Stimulated activated naive B cell treated with anti-CD40 and anti-IgM and Interleukin-4, amounts not matched to agents 10 μg/mL and 1 μg/mL and 100 μg/mL, for 72 hours (primary cell): ENCODE measurements at regions not wholly inside any gene's neighbourhood (a gene's known extent, or its start where the extent isn't known, plus 50 kb on each side); places are given as distances from the start of the nearest gene placed in this dataset.

Experiments
- ATAC-seq, 2 donors: fragments of 150-1000 bp; cut with Tn5 transposase; replicated peaks; 2 replicates each; pipeline ENCODE4 v1.10.0; 2021; ENCODE audit warnings: moderate library complexity in 1 of 2
- DNase-seq: peaks from one replicate; pipeline ENCODE4 v3.0.0; 2021
- H3K27ac Mint-ChIP-seq: one replicate; pipeline ENCODE4 v1.8.0; 2022; ENCODE audit warnings: mild to moderate bottlenecking, mixed read lengths
- H3K27me3 Mint-ChIP-seq, 2 donors: one replicate each; pipeline ENCODE4 v1.8.0; 2022; ENCODE audit warnings: mixed read lengths in 2 of 2
- H3K36me3 Mint-ChIP-seq, 2 donors: one replicate each; pipeline ENCODE4 v1.8.0; 2022; ENCODE audit warnings: mixed read lengths in 2 of 2, mild to moderate bottlenecking in 1 of 2
- H3K4me1 Mint-ChIP-seq, 2 donors: one replicate each; pipeline ENCODE4 v1.8.0; 2022; ENCODE audit warnings: mixed read lengths in 2 of 2, mild to moderate bottlenecking in 1 of 2
- H3K4me3 Mint-ChIP-seq, 2 donors: one replicate each; pipeline ENCODE4 v1.8.0; 2022; ENCODE audit warnings: mild to moderate bottlenecking in 2 of 2, mixed read lengths in 2 of 2, moderate library complexity in 1 of 2
- H3K9me3 Mint-ChIP-seq, 2 donors: one replicate each; pipeline ENCODE4 v1.8.0; 2022; ENCODE audit warnings: mixed read lengths in 2 of 2, mild to moderate bottlenecking in 1 of 2

GRCh38 chr5:91699429-91699828 lies 316.3 kb upstream of the ARRDC3 start:
- no peak for ATAC-seq
- Mint-ChIP-seq H3K9me3 (peaks cover 17 to 20% of the 10 kb centered on the region in 2 donors), H3K27ac (no peak overlapping the region), H3K27me3 (no peaks in the 10 kb centered on the region), H3K4me1 (no peaks in the 10 kb centered on the region), H3K4me3 (no peak overlapping the region), H3K36me3 (no peaks in the 10 kb centered on the region)
- DNase-seq = no peak

- DNase-seq = no peak
- Mint-ChIP-seq H3K36me3 (no peaks in the 10 kb centered on the region), H3K9me3 (peaks cover 20 to 23% of the 10 kb centered on the region in 2 donors), H3K4me1 (no peaks in the 10 kb centered on the region), H3K4me3 (no peak overlapping the region), H3K27ac (no peak overlapping the region), H3K27me3 (no peaks in the 10 kb centered on the region)
- ATAC-seq = no peak
Observed at GRCh38 chr5:91691592-91691991, 308.5 kb upstream of the ARRDC3 start.

GRCh38 chr5:91690921-91691320 lies 307.8 kb upstream of the ARRDC3 start:
- Mint-ChIP-seq H3K27ac (no peak overlapping the region), H3K27me3 (no peaks in the 10 kb centered on the region), H3K9me3 (peaks cover 13 to 16% of the 10 kb centered on the region in 2 donors), H3K36me3 (no peaks in the 10 kb centered on the region), H3K4me3 (no peak overlapping the region), H3K4me1 (no peaks in the 10 kb centered on the region)
- ATAC-seq (no peak), DNase-seq (no peak)

- DNase-seq = no peak
- H3K27ac Mint-ChIP-seq = no peak overlapping the region
- no peaks in the 10 kb centered on the region for H3K36me3 Mint-ChIP-seq
- H3K4me3 Mint-ChIP-seq = no peak overlapping the region
- ATAC-seq = no peak
- H3K27me3 Mint-ChIP-seq = no peaks in the 10 kb centered on the region
- H3K4me1 Mint-ChIP-seq = no peaks in the 10 kb centered on the region
- peaks cover 2 to 7% of the 10 kb centered on the region in 2 donors for H3K9me3 Mint-ChIP-seq
Observed at GRCh38 chr5:91687430-91687829, 304.3 kb upstream of the ARRDC3 start.

DNA sequence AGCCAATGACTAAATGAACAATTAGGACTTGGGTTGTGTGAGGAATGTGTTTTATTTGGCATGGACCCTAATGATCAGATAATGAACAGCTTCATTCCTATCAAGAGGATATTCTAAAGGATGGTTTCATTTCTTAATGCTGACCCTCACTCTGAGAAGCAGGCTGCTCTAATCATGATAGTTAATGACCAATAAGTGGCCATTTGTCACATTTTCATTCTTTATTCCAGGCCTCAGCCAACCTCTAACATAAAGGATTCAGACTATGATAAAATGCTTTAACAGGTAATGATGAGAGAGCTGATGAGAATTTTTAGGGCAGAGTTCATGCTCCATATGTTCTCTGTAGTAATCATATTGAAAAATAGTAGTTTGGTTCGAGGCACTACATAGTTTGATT lies 301.5 kb upstream of the ARRDC3 start:
- no peak for DNase-seq
- peaks cover 0 to 1% of the 10 kb centered on the region in 2 donors for H3K9me3 Mint-ChIP-seq
- H3K4me3 Mint-ChIP-seq = no peak overlapping the region
- no peaks in the 10 kb centered on the region for H3K4me1 Mint-ChIP-seq
- no peaks in the 10 kb centered on the region for H3K36me3 Mint-ChIP-seq
- ATAC-seq = no peak
- no peaks in the 10 kb centered on the region for H3K27me3 Mint-ChIP-seq
- H3K27ac Mint-ChIP-seq = no peak overlapping the region

- no peaks in the 10 kb centered on the region for H3K27me3 Mint-ChIP-seq
Observed at GRCh38 chr5:91670563-91670962, 287.4 kb upstream of the ARRDC3 start.

DNA sequence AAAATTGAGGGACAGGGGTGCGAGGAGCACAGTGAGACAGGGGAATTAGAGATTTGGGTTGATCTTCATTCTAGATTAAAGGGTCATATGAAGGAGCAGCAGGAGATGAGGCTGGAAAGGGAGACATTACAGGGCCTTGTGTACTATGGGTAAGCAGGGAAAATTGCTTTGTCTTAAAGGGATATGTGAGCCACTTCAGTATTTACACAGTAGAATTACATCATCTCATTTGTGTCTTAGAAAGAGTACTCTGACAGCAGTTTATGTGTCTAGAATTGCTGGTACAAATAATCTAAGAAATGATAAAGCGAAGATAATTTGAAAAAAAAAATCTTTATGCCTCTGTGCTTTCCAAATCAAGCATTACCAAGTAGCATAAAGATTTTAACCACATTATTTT lies 287.0 kb upstream of the ARRDC3 start:
- DNase-seq (no peak), ATAC-seq (no peak)
- H3K4me1 Mint-ChIP-seq = no peaks in the 10 kb centered on the region
- no peak overlapping the region for H3K27ac Mint-ChIP-seq
- H3K36me3 Mint-ChIP-seq = no peaks in the 10 kb centered on the region
- no peak overlapping the region for H3K4me3 Mint-ChIP-seq
- H3K9me3 Mint-ChIP-seq = peaks cover 0 to 2% of the 10 kb centered on the region in 2 donors
- H3K27me3 Mint-ChIP-seq = no peaks in the 10 kb centered on the region

More at GRCh38 chr5:91670563-91670962, 287.4 kb upstream of the ARRDC3 start:
- H3K4me1 Mint-ChIP-seq = no peaks in the 10 kb centered on the region
- H3K4me3 Mint-ChIP-seq = no peak overlapping the region
- no peak overlapping the region for H3K27ac Mint-ChIP-seq
- ATAC-seq (no peak), DNase-seq (no peak)
- H3K36me3 Mint-ChIP-seq = no peaks in the 10 kb centered on the region
- H3K9me3 Mint-ChIP-seq = peaks cover 0 to 1% of the 10 kb centered on the region in 2 donors

DNA sequence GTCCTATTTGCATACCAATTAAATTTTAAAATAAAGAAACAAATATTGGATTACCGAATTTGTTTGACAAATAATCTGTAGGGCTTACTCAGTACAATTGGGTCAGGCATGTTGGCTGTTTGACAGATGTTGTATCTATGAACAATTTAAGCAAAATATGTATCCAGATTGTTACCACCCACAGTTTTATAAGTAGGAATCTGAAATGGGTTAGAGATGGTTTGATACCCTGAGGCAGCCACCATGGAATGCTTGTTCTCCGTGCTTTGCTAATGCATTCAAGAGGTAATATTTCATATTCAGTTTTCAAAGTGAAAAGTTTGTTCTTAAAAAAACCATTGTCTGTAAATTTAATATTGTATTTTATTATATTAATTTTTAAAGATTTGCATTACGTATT lies 285.1 kb upstream of the ARRDC3 start:
- DNase-seq (no peak), ATAC-seq (no peak)
- H3K27me3 Mint-ChIP-seq = no peaks in the 10 kb centered on the region
- H3K27ac Mint-ChIP-seq = no peak overlapping the region
- no peak overlapping the region for H3K4me3 Mint-ChIP-seq
- no peaks in the 10 kb centered on the region for H3K36me3 Mint-ChIP-seq
- peaks cover 0 to 3% of the 10 kb centered on the region in 2 donors for H3K9me3 Mint-ChIP-seq
- no peaks in the 10 kb centered on the region for H3K4me1 Mint-ChIP-seq

DNA sequence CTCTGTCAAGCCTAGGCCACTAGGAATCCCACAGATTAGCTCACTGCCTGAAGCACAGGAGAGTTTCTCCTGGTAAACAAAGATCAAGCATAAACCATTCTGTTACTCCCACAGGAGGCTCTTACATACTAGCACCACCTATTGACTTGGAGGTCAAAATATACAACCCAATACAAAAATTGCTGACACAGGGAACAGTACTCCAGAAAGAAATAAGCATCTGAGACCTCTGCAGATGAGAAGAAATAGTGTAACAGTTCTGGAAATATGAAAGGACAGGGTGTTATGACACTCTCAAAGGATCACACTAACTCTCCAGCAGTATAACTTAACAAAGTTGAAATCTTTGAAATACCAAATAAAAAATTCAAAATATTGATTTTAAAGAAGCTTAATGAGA lies 269.6 kb upstream of the ARRDC3 start:
- Mint-ChIP-seq H3K4me1 (no peaks in the 10 kb centered on the region), H3K9me3 (peaks cover 10 to 27% of the 10 kb centered on the region in 2 donors), H3K27me3 (no peaks in the 10 kb centered on the region), H3K27ac (no peak overlapping the region), H3K36me3 (no peaks in the 10 kb centered on the region), H3K4me3 (no peak overlapping the region)
- DNase-seq (no peak), ATAC-seq (no peak)

GRCh38 chr5:91651704-91652103 lies 268.6 kb upstream of the ARRDC3 start:
- DNase-seq = no peak
- Mint-ChIP-seq H3K9me3 (peaks cover 6 to 21% of the 10 kb centered on the region in 2 donors), H3K27ac (no peak overlapping the region), H3K4me3 (no peak overlapping the region), H3K36me3 (no peaks in the 10 kb centered on the region), H3K4me1 (no peaks in the 10 kb centered on the region), H3K27me3 (no peaks in the 10 kb centered on the region)
- no peak for ATAC-seq

DNA sequence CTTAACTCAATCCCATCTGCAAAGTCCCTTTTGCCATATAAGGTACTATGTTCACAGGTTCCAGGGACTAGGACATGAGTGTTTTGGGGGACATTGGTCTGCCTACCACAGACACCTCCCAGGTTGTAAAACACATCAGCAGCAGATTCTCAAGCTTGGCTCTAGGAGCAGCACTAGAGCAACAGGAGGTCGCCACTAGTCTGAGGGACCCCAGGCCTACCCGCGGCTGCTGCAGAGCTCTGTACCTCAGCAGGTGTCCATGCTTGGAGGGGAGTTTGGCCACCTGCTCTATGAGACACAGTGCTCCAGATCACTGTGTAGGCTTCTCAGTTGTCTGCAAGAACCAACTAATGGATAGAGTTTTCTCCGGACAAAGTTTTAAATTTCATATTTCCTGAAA lies 262.2 kb upstream of the ARRDC3 start:
- Mint-ChIP-seq H3K4me1 (no peaks in the 10 kb centered on the region), H3K9me3 (no peaks in the 10 kb centered on the region), H3K36me3 (no peaks in the 10 kb centered on the region), H3K27ac (no peak overlapping the region), H3K27me3 (no peaks in the 10 kb centered on the region), H3K4me3 (no peak overlapping the region)
- DNase-seq = no peak
- no peak for ATAC-seq

DNA sequence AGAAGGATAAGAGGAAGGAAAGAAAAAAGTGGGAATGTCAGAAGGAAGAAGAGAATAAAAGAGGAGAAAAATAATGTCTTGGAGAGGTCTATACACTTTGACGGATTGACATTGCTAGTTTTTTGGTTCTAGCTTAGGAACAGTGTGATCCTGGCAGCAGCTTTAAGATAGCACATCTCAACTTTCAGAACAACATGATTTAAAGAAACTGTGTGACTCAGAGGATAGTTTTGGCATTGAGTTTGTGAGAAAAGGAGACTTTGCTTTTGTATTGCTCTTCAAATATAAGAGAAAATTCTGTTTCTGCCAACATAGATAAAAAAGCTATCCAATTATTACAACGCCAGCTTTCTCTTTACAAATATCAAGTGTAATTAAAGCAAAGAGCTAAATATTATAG lies 260.7 kb upstream of the ARRDC3 start:
- Mint-ChIP-seq H3K4me1 (no peaks in the 10 kb centered on the region), H3K36me3 (no peaks in the 10 kb centered on the region), H3K27ac (no peak overlapping the region), H3K27me3 (no peaks in the 10 kb centered on the region), H3K9me3 (no peaks in the 10 kb centered on the region), H3K4me3 (no peak overlapping the region)
- no peak for ATAC-seq
- no peak for DNase-seq

DNA sequence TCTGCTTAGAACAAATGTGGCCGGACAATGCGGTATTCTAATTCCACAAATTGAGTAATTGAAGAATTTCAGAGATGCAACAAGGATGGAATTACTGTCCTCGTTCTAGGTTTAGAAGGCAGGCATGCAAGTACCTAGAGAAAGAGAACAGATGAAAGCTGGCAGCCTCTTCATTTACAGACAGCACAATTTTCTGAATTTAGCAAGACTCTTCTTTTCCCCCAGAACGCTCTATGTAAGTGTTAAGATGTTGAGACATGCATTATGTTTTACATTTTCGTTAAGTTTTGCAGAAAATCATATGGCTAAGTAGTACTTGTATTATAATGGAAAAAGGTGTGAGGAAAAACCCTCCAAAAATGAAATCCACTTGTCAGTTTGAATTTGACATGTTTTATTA lies 259.5 kb upstream of the ARRDC3 start:
- Mint-ChIP-seq H3K4me1 (no peaks in the 10 kb centered on the region), H3K27me3 (no peaks in the 10 kb centered on the region), H3K27ac (no peak overlapping the region), H3K9me3 (no peaks in the 10 kb centered on the region), H3K36me3 (no peaks in the 10 kb centered on the region), H3K4me3 (no peak overlapping the region)
- ATAC-seq (no peak), DNase-seq (no peak)

DNA sequence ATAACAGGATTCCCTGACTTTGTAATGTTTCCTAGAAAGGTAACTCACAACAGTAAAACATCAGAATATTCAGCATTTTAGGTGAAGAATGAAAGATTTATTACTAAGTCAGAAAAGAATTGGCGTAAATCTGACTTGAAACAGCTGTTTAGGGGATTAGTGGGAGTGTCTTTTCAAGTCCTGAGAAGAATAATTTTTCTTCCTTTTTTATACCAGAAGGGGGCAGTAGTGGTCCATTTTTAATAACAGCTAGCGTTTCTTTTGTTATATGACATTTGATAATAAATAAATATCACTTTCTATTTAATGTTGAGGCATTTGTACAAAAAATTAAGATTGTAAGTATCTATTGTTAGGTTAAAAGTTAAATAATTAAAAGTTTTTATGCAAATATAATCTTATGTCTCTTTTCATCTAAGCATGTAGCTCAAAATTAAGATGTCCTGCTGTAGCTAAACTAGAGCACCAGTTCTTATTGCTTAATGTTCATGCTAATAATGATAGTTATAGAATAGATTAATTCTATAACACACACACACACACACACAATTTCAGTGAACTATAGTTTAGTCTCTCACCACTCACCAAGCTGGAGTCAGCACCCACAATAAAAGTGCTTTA lies 258.7 kb upstream of the ARRDC3 start:
- Mint-ChIP-seq H3K27ac (no peak overlapping the region), H3K27me3 (no peaks in the 10 kb centered on the region), H3K9me3 (no peaks in the 10 kb centered on the region), H3K36me3 (no peaks in the 10 kb centered on the region), H3K4me3 (no peak overlapping the region), H3K4me1 (no peaks in the 10 kb centered on the region)
- no peak for DNase-seq
- ATAC-seq = no peak

DNA sequence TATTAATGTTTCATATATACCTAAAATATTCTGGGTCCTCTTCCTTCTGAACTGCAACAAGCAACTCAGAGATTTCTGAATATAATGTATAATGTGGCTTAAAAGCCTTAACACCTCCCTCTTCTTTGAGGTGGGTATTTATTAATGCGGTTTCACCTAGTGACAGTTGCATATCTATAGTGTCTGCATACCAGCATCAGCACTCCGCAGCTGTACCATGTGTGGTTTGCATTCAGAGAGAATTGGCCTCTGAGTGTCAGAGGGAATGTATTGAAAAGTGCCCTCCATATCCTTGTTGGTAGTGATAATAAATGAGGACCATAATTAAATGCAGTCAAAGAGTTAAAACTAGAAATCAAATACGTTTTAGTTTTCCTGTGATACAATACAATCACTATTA lies 256.6 kb upstream of the ARRDC3 start:
- Mint-ChIP-seq H3K27me3 (no peaks in the 10 kb centered on the region), H3K27ac (no peak overlapping the region), H3K9me3 (no peaks in the 10 kb centered on the region), H3K4me3 (no peak overlapping the region), H3K4me1 (no peaks in the 10 kb centered on the region), H3K36me3 (no peaks in the 10 kb centered on the region)
- no peak for ATAC-seq
- no peak for DNase-seq

GRCh38 chr5:91638010-91638409 lies 254.9 kb upstream of the ARRDC3 start:
- Mint-ChIP-seq H3K36me3 (no peaks in the 10 kb centered on the region), H3K27ac (no peak overlapping the region), H3K4me1 (no peaks in the 10 kb centered on the region), H3K9me3 (no peaks in the 10 kb centered on the region), H3K27me3 (no peaks in the 10 kb centered on the region), H3K4me3 (no peak overlapping the region)
- DNase-seq (no peak), ATAC-seq (no peak)
